Endothelial cell (in vitro differentiated cells): ENCODE measurements at regions not wholly inside any gene's neighbourhood (a gene's known extent, or its start where the extent isn't known, plus 50 kb on each side); places are given as distances from the start of the nearest gene placed in this dataset.

Experiments
- DNase-seq: peaks from one replicate; pipeline ENCODE4 v3.0.0; 2021; ENCODE audit warnings: low spot score
- H3K27ac Mint-ChIP-seq: one replicate; pipeline ENCODE4 v1.8.0; 2021; ENCODE audit warnings: mixed read lengths, inconsistent platforms; ENCODE audit not compliant: unreplicated experiment
- H3K27me3 Mint-ChIP-seq: one replicate; pipeline ENCODE4 v1.8.0; 2021; ENCODE audit warnings: mild to moderate bottlenecking, moderate library complexity, mixed read lengths, inconsistent platforms; ENCODE audit not compliant: unreplicated experiment
- H3K36me3 Mint-ChIP-seq: one replicate; pipeline ENCODE4 v1.8.0; 2021; ENCODE audit warnings: mild to moderate bottlenecking, low read depth, mixed read lengths, inconsistent platforms; ENCODE audit not compliant: unreplicated experiment
- H3K4me1 Mint-ChIP-seq: one replicate; pipeline ENCODE4 v1.8.0; 2021; ENCODE audit warnings: mild to moderate bottlenecking, mixed read lengths, inconsistent platforms; ENCODE audit not compliant: unreplicated experiment
- H3K4me3 Mint-ChIP-seq: one replicate; pipeline ENCODE4 v1.8.0; 2021; ENCODE audit warnings: mild to moderate bottlenecking, mixed read lengths, inconsistent platforms; ENCODE audit not compliant: unreplicated experiment
- H3K9me3 Mint-ChIP-seq: one replicate; pipeline ENCODE4 v1.8.0; 2021; ENCODE audit warnings: mixed read lengths, inconsistent platforms; ENCODE audit not compliant: unreplicated experiment
- TF ChIP-seq, protein P1 (sequence below): fragments of 200-600 bp; sonication (generic); IDR thresholded peaks from one replicate; pipeline ENCODE4 v1.5.0; 2021; ENCODE audit warnings: antibody characterized with exemption; ENCODE audit not compliant: unreplicated experiment

DNA sequence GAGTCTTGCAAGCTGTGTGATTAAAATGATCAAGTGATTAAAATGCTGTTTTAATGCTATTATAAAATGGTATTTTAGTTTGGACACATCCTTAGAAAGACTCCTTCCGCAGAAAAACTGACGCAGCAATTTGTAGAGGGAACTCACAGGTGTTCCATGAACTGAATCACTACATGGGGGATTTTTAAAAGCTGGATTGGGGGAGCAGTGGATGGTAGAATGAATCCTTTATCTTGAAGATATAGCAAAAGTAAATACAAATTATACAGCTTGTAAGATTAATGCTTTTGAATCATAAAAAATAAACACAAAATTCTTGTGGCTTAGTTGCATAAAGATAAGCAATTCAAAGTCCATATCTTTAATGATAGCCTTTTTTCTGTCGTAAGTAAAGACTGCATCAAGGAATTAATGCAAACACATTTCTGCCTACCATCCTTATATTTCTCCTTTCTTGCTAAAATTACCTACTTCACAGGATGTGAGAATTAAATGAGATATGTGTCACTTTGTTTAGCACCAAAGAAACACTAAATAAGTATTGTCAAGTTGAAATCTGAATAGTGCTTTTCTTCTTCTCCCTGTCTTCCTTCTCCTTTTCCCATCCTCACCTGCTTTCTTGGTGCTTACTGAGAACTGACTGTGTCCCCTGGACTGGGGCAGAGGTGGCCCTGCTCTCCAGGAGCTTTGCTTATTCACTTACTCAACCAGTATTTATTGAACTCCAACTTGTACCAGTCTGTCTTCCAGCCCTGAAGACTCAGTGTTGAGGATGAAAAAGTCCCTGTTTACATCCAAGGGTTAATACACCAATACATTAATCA, 61.5 kb upstream of the F3 start:
- Mint-ChIP-seq H3K36me3 (no peaks in the 10 kb centered on the region), H3K27ac (no peak overlapping the region), H3K4me1 (peaks cover 2% of the 10 kb centered on the region), H3K27me3 (no peaks in the 10 kb centered on the region), H3K4me3 (no peak overlapping the region), H3K9me3 (no peaks in the 10 kb centered on the region)
- TF ChIP-seq, protein P1, sequence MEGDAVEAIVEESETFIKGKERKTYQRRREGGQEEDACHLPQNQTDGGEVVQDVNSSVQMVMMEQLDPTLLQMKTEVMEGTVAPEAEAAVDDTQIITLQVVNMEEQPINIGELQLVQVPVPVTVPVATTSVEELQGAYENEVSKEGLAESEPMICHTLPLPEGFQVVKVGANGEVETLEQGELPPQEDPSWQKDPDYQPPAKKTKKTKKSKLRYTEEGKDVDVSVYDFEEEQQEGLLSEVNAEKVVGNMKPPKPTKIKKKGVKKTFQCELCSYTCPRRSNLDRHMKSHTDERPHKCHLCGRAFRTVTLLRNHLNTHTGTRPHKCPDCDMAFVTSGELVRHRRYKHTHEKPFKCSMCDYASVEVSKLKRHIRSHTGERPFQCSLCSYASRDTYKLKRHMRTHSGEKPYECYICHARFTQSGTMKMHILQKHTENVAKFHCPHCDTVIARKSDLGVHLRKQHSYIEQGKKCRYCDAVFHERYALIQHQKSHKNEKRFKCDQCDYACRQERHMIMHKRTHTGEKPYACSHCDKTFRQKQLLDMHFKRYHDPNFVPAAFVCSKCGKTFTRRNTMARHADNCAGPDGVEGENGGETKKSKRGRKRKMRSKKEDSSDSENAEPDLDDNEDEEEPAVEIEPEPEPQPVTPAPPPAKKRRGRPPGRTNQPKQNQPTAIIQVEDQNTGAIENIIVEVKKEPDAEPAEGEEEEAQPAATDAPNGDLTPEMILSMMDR, result no peak
- DNase-seq, result no peak

DNA sequence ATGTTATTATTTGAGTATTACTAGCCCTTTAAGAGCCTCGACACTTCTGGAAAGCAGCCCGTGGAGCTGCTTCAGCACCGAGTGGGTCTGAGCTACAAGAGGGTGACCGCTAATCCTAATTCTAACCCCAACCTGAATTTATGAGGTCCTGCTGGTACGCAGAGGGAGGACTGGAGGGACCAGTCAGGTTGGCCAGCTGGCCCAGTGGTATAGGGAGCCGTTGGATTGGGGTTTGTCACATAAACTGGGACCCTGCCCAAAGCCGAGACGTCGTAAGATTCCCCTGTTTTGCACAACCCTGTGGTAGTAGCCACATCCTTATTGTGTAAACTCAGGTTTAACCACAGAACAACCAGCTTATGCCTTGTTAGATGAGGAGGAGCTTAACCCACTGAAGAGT, 60.8 kb upstream of the F3 start:
- peaks cover 2% of the 10 kb centered on the region for H3K4me1 Mint-ChIP-seq
- no peaks in the 10 kb centered on the region for H3K27me3 Mint-ChIP-seq
- no peak overlapping the region for H3K4me3 Mint-ChIP-seq
- DNase-seq, result no peak
- H3K9me3 Mint-ChIP-seq, result no peaks in the 10 kb centered on the region
- no peaks in the 10 kb centered on the region for H3K36me3 Mint-ChIP-seq
- H3K27ac Mint-ChIP-seq, result no peak overlapping the region
- TF ChIP-seq, protein P1, result no peak

DNA sequence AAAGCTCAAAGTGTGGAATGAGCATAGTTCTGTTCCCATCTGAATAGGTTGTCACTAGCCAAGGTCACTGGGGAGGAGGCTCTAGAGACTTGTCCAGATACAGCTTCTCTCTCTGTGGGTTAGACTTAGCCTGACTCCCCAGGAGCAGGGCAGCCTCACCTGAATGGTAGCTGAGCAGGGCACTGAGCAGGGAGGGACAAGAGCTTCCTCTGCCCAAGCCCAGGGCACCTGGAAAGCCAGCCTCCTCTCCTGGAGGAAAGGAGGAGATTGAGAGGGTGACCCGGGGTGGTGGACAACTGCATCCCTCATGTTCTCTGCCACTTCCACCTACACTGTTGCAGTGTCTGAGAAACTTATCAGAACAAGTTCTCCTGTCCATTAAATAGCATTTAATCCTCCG, 59.0 kb upstream of the F3 start:
- TF ChIP-seq, protein P1, result no peak
- DNase-seq, result no peak
- H3K36me3 Mint-ChIP-seq, result no peaks in the 10 kb centered on the region
- H3K4me3 Mint-ChIP-seq, result no peak overlapping the region
- H3K27me3 Mint-ChIP-seq, result no peaks in the 10 kb centered on the region
- H3K27ac Mint-ChIP-seq, result no peak overlapping the region
- H3K4me1 Mint-ChIP-seq, result no peaks in the 10 kb centered on the region
- H3K9me3 Mint-ChIP-seq, result no peaks in the 10 kb centered on the region

DNA sequence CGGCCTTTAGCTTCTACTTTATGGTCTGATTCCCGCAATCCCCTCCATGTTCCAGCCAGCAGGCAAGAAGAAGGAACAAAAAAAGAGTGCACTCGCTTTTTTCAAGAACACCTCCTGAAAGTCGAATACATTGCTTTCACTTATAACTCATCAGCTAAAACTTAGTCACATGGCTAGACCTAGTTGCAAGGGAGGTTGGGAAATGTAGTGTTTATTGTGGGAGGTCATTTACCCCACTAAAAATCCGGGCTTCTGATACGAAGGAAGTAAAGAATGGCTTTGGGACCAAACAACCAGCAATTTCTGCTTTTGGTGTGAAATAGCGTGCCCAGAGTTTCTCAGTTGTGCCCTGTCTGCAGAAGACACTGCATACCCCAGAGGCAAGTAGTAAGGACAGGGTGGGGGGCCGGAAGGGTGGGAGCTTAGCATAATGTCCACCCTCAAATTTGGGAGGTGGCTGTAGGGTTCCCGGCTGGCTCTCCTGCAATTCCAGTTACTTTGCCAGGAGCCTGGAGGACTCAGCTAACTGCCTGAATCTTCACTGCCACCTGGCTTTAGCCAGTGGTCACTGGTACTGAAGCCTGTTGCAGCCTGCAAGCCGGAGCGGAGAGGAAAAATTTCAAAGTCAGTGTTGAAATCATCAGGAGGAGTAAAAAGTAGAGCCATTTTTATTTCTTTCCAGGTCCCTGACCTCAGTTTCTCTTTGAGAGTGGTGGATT, 57.7 kb upstream of the F3 start:
- Mint-ChIP-seq H3K36me3 (no peaks in the 10 kb centered on the region), H3K27ac (no peak overlapping the region), H3K27me3 (no peaks in the 10 kb centered on the region), H3K4me3 (no peak overlapping the region), H3K4me1 (no peaks in the 10 kb centered on the region), H3K9me3 (no peaks in the 10 kb centered on the region)
- TF ChIP-seq, protein P1, result no peak
- peak; percentile 13 for DNase-seq

DNA sequence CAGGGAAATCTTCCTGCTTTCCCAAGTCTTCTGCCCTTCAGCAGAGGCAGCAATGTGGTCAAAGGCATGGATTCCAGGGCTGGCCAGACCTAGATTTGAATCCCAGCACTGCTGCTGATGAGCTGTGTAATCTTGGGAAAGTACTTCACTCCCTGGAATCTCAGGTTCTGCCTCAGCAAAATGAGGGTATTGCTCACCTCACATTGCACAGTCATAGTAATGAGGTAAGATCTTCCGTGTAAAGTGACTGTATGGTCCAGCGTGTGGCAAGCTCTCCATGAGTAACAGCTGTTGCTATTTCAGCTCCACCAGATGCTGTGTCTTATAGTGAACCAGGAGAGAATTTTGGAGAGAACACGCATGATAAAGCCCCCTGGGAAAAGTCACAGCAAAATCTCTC, 56.1 kb upstream of the F3 start:
- Mint-ChIP-seq H3K27ac (no peak overlapping the region), H3K36me3 (no peaks in the 10 kb centered on the region), H3K27me3 (no peaks in the 10 kb centered on the region), H3K9me3 (no peaks in the 10 kb centered on the region), H3K4me3 (no peak overlapping the region), H3K4me1 (no peaks in the 10 kb centered on the region)
- DNase-seq, result no peak
- TF ChIP-seq, protein P1, result no peak
